ENCODE measurements at regions not wholly inside any gene's neighbourhood (a gene's known extent, or its start where the extent isn't known, plus 50 kb on each side); places are given as distances from the start of the nearest gene placed in this dataset.
"Not testable (repeated sequence)": the region's sequence is repeated elsewhere in the genome, so short reads cannot be mapped to it uniquely, and the experiment has no call there.

GRCh38 chr11:81570669-81571068, 1163.0 kb downstream of the FAM181B start:
- DNase-seq (ENCODE audit: low read depth in 2 of 2), result no peak

GRCh38 chr11:81569999-81570398, 1163.7 kb downstream of the FAM181B start:
- no peak for DNase-seq (ENCODE audit: low read depth in 2 of 2)

DNA sequence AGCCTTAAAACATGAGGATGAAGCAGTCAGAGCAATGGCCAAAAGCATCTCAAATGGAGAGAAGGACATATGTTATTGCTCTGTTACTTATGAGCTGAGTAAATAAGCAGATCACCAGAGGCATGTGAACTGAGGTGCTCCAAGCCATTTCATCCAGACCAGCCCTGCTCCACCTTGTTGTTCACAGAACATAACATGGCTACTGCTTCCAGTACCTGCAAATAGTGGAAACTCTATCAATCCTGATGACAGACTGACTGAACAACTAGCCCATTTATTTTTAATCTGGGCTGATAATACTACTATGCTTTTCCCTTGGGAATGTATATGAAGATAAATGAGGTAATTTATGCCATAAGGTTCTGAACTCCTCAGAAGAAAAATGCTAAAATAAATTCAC, 1164.7 kb downstream of the FAM181B start:
- DNase-seq (ENCODE audit: low read depth in 2 of 2), result no peak

DNA sequence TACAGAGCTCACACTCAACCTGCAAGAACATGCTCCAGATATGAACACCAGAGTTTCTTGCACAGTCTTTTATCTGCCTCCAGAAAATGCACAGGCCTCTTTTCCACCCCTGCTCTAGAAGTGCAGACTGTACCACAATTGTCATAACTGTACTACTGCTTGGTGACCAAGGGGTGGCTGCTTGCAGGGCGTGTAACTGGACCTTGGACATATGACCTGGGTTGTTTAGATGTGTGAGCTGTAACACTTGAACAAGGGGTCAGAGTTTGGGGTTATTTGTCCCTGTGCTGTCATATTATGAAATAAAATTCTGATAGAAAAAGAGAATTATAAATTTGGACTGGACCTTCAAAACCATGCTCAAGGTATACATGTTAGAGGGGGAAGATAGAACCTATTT, 1185.5 kb downstream of the FAM181B start:
- DNase-seq (ENCODE audit: low read depth in 2 of 2), result no peak

DNA sequence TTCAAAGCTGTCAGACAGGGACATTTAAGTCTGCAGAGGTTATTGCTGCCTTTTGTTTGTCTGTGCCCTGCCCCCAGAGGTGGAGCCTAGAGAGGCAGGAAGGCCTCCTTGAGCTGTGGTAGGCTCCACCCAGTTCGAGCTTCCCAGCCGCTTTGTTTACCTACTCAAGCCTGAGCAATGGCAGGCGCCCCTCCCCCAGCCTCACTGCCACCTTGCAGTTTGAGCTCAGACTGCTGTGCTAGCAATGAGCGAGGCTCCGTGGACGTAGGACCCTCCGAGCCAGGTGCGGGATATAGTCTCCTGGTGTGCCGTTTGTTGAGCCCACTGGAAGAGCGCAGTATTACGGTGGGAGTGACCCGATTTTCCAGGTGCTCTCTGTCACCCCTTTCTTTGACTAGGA, 1193.9 kb downstream of the FAM181B start:
- not testable (repeated sequence) for DNase-seq (ENCODE audit: low read depth in 2 of 2)

- DNase-seq (ENCODE audit: low read depth in 2 of 2), result no peak
These were observed 1218.1 kb downstream of the FAM181B start for GRCh38 chr11:81515566-81515965.

DNA sequence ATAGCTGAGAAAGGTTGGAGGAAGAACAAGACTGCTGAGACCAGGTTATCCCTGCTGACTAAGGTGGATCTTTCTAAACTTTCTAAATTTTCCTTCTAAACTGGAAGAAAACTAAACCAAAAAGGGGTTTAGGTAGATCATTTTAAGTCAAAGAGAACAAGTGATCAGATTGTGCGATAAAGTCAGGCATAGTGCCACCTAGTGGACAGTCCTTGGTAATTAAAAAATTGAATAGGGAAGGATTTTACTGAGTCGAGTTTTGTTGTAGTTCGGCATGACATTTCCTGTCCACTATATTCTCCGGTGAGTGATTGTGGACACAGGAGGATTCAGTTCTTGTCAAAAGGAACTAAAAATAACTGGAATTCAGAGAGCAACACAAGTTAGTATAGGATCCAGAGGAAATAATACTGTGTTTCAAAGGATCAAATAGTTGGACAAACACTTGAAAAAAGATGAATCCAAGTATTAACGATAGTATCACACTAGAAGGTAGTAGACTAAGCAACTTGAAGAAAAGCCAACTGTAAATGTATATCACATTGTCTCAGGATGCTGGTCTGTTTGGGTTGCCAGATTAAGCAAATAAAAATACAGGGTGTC, 1236.4 kb downstream of the FAM181B start:
- no peak for DNase-seq (ENCODE audit: low read depth in 2 of 2)

- no peak for DNase-seq (ENCODE audit: low read depth in 2 of 2)
These were observed 1237.1 kb downstream of the FAM181B start for GRCh38 chr11:81496601-81497000.

- no peak for DNase-seq (ENCODE audit: low read depth in 2 of 2)
These were observed 1237.9 kb downstream of the FAM181B start for GRCh38 chr11:81495699-81496292.

DNA sequence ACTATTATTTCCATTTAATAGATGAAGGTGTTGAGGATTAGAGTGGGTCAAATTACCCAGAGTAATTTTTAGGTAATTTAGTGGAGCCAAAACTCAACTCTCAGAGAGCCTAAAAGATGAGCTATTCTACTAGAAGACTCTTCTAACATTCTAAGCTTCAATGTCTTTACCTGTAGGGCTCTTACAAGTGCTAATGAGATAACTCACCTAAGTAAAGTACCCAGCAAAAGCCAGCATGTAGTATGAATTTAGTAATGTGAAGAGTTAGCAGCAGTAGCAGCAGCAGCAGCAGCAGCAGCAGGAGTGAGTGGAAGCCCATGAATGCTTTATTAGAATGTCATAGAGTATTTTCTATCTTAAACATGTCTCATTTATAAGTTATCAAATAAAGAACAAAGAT, 1239.2 kb downstream of the FAM181B start:
- no peak for DNase-seq (ENCODE audit: low read depth in 2 of 2)

DNA sequence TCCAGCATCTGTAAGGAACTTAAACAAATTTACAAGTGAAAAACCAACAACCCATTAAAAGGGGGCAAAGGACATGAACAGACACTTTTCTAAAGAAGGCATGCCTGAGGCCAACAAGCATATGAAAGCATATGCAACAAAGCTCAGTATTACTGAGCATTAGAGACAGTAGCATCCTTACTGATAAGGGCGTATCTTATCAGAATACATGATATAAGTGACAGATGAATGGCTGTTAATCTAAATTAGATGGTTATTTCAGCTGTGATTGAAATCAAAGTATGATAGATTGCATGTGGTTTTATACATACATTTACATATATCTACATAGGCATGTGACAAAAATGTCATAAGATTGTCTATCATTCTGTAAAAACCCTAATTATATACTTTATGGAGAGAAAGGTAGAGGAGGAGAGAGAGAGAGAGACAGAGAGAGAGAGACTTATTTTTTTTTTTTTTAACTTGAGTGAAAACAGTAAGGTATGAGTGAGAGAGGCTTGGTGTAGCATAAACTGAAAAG, 1240.7 kb downstream of the FAM181B start:
- DNase-seq (ENCODE audit: low read depth in 2 of 2), result no peak

GRCh38 chr11:81487109-81487508, 1246.6 kb downstream of the FAM181B start:
- no peak for DNase-seq (ENCODE audit: low read depth in 2 of 2)

- no peak for DNase-seq (ENCODE audit: low read depth in 2 of 2)
These were observed 1249.5 kb downstream of the FAM181B start for GRCh38 chr11:81484196-81484595.

- no peak for DNase-seq (ENCODE audit: low read depth in 2 of 2)
These were observed 1256.4 kb downstream of the FAM181B start for GRCh38 chr11:81477277-81477676.

DNA sequence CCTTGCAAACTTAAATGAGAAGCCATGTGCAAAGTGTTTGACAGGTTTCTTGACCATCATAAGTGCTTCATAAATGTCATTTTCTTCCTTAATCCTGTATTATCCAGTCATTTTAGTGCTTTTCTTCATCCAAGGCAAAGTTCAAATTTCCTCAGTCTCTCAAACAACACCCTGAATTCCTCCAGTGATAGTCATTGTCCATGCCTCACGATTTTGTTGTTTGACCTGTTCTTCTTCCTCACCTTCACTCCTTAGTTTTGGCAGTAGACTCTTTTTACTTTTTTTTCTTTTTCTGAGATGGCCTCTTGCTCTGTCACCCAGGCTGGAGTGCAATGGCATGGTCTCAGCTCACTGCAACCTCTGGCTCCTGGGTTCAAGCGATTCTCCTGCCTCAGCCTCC, 1257.3 kb downstream of the FAM181B start:
- no peak for DNase-seq (ENCODE audit: low read depth in 2 of 2)

- no peak for DNase-seq (ENCODE audit: low read depth in 2 of 2)
These were observed 1261.0 kb downstream of the FAM181B start for GRCh38 chr11:81472646-81473045.

DNA sequence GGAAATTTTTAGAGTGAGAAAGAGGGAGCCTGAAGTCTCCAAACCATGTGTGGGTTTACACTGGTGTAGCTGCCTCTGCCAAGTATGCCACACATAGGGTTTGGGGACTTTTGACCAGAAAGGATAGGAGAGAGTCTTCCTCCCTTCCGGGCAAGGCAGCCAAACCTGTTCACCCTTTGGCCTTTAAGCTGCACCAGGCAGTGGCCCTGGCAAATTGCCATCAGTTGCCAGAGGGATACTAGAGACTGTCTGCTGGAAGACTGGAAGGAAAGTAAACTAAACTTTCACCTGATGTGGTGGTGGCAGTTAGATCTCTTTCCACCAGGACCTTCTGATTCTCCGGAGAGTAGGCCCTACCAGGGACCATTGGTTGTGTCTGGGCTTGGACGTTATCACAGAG, 1263.2 kb downstream of the FAM181B start:
- DNase-seq (ENCODE audit: low read depth in 2 of 2), result no peak

DNA sequence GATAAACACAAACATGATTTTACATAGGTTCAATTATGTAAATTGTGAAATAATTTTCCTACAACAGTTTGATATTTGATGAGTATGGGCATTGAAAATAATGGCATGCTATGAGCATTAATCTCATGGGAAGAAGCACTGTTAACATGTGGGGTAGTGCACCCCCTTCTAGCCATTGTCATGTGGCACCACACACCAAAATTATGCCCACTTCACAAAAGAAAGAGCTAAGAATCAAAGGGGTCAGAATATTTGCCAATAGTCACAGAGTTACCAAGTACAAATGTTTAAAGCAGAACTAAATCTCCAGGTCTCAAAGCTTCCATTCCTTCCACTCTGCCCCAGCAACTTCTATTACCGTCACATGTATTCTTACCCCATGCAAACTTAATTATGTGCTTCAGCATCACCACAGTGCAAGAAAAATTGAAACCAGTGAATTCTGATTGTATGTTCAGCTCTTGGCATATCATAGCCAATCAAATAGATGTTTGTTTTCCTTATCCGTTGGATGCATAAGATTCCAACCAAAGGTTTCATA, 1273.8 kb downstream of the FAM181B start:
- DNase-seq (ENCODE audit: low read depth in 2 of 2), result no peak

- DNase-seq (ENCODE audit: low read depth in 2 of 2), result no peak
These were observed 1284.0 kb downstream of the FAM181B start for GRCh38 chr11:81449588-81450156.

- DNase-seq (ENCODE audit: low read depth in 2 of 2), result no peak
These were observed 1289.4 kb downstream of the FAM181B start for GRCh38 chr11:81444297-81444696.

DNA sequence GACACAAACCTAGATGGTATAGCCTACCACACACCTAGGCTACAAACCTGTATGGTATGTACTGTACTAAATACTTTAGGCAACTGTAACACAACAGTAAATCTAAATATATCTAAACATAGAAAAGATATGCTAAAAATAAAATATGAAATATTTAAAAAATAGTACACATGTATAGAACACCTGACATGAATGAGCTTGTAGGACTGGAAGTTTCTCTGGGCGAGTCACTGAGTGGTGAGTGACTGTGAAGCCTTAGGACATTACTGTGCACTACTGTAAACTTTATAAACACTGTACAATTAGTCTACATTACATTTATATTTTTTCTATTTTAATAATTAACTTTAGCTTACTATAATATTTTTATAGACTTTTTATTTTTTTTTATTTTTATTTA, 1301.3 kb downstream of the FAM181B start:
- no peak for DNase-seq (ENCODE audit: low read depth in 2 of 2)

DNA sequence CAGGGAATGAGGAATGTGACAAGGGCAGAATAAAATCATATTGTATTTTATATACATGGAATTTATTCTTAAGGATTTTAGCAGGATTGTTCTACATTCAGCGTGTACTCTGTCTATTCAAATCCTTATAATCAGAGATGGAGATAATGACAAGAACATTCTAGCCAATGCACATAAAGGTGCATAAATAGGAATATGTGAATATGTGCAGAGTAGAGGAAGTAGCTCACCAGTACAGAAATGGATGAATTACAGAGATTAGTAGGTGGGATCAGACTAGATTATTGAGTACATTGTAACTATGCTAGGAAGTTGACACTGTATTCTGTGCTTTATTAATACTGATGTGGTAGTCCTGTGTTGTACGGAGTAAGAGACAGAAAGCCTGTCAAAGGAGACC, 1308.8 kb downstream of the FAM181B start:
- no peak for DNase-seq (ENCODE audit: low read depth in 2 of 2)

DNA sequence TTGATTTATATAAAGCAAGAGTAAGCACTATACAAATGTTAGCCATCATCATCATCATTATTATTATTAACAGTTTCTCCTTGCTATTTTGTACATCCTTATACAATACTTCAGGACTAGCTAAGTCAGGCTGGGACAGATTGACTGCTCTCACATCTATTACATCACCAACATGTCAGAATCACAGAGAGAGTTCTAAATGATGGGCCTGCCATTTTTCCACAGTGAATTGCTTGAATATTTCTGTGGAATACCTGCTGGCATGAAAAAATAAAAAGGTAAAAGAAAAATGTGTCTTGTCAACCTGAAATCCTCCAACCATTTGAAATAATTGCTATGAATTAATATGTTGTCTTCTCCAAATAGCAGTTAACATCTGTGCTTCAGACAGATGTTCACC, 1311.3 kb downstream of the FAM181B start:
- no peak for DNase-seq (ENCODE audit: low read depth in 2 of 2)

Measured in fibroblast of skin of left biceps (primary cell).